ENCODE measurements at regions not wholly inside any gene's neighbourhood (a gene's known extent, or its start where the extent isn't known, plus 50 kb on each side); places are given as distances from the start of the nearest gene placed in this dataset.
"Not testable (repeated sequence)": the region's sequence is repeated elsewhere in the genome, so short reads cannot be mapped to it uniquely, and the experiment has no call there.

DNA sequence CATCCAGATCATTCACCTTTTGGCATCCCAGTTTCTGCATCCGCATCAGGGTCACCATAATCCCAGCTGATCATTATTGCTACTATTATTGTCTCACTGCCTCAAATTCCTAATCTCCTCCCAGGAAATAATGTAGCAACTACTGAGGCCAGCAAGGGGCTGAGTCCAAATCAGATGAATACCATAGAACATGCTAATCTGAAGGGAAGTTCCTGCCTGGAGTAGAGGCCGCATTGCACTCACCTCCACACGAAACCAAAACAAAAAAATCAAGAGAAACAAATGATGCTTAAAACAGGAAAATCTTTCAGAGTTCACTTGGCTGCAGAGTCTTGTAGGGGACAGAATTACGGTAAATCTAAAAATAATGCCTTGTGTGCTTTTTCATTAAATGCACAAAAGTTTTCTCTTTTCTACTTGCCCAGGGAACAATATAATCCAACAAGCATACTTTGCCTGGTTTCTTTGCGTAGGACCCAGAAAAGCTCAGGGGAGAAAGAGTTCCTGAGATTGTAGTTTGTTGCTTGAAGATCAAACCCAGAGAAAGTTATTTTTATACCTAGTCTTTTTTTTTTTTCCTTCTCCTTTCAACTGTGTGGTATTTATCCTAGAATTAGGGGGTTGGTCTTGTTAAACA is 87.7 kb upstream of the KLF4 start:
- Histone ChIP-seq H3K4me1 (ENCODE audit: control insufficient read depth, insufficient read depth, low read length) (no peaks in the 10 kb centered on the region), H3K27me3 (ENCODE audit: control insufficient read depth, insufficient read depth, low read length) (no peaks in the 10 kb centered on the region), H3K36me3 (ENCODE audit: control insufficient read depth, insufficient read depth, low read length) (no peaks in the 10 kb centered on the region), H3K4me3 (ENCODE audit: low read depth, low read length) (no peak overlapping the region), H3K9me3 (ENCODE audit: control insufficient read depth, insufficient read depth, low read depth, low read length) (no peaks in the 10 kb centered on the region), H3K9ac (ENCODE audit: low read length) (no peak overlapping the region), H3K27ac (ENCODE audit: low read depth, low read length) (no peak overlapping the region)

DNA sequence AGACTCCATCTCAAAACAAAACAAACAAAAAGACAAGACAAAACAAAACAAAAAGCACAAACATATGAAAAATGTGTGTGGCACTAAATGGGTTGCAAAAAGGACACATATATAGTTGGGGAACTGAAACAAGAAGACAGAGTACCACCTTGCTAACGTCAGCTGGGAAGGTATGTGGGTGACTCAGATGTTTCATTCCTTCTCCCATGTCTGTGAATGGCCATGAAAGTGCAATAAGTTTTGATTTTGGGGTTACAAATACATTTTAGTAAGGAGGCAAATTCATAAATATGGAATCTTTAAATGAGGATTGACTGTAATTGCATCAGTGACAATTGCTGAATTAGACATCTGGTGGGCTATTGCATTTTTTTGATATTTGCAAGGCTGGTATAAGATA is 81.6 kb upstream of the KLF4 start:
- Histone ChIP-seq H3K36me3 (ENCODE audit: control insufficient read depth, insufficient read depth, low read length) (no peaks in the 10 kb centered on the region), H3K9ac (ENCODE audit: low read length) (no peak overlapping the region), H3K9me3 (ENCODE audit: control insufficient read depth, insufficient read depth, low read depth, low read length) (no peaks in the 10 kb centered on the region), H3K27ac (ENCODE audit: low read depth, low read length) (no peak overlapping the region), H3K4me3 (ENCODE audit: low read depth, low read length) (no peak overlapping the region), H3K27me3 (ENCODE audit: control insufficient read depth, insufficient read depth, low read length) (no peaks in the 10 kb centered on the region), H3K4me1 (ENCODE audit: control insufficient read depth, insufficient read depth, low read length) (no peaks in the 10 kb centered on the region)

DNA sequence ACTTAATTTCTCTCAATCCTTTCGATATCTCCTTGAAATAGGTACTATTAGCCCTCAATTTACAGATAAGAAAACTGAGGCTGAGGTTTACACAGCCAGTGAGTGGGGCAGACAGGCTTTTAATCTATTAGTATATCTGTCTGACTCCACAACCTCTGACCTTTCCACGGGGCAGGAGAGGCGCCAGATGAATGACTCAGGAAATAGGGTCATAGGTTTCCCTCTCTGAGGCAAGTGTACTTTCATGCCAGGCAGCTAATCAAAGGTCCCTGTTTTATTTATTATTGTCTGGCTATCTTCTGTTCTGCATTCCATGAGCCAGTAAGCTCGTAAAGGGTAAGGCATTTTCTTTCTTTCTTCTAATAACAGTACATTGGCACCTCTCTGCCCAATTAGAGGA is 79.6 kb upstream of the KLF4 start:
- Histone ChIP-seq H3K9ac (ENCODE audit: low read length) (no peak overlapping the region), H3K4me1 (ENCODE audit: control insufficient read depth, insufficient read depth, low read length) (no peaks in the 10 kb centered on the region), H3K27ac (ENCODE audit: low read depth, low read length) (no peak overlapping the region), H3K4me3 (ENCODE audit: low read depth, low read length) (no peak overlapping the region), H3K9me3 (ENCODE audit: control insufficient read depth, insufficient read depth, low read depth, low read length) (no peaks in the 10 kb centered on the region), H3K36me3 (ENCODE audit: control insufficient read depth, insufficient read depth, low read length) (no peaks in the 10 kb centered on the region), H3K27me3 (ENCODE audit: control insufficient read depth, insufficient read depth, low read length) (no peaks in the 10 kb centered on the region)

DNA sequence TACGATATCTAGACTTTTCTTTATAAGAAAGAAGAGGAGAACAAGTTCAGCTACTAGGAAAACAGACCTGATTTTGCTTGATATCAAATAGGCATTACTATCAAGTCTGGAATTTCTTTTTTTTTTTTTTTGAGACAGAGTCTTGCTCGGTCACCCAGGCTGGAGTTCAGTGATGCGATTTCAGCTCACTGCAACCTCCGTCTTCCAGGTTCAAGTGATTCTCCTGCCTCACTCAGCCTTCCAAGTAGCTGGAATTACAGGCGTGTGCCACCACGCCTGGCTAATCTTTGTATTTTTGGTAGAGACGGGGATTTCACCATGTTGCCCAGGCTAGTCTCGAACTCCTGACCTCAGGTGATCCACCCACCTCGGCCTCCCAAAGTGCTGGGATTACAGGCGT is 78.8 kb upstream of the KLF4 start:
- H3K27ac ChIP-seq (ENCODE audit: low read depth, low read length); H3K36me3 ChIP-seq (ENCODE audit: control insufficient read depth, insufficient read depth, low read length); H3K9me3 ChIP-seq (ENCODE audit: control insufficient read depth, insufficient read depth, low read depth, low read length); H3K4me1 ChIP-seq (ENCODE audit: control insufficient read depth, insufficient read depth, low read length); H3K4me3 ChIP-seq (ENCODE audit: low read depth, low read length); H3K9ac ChIP-seq (ENCODE audit: low read length); H3K27me3 ChIP-seq (ENCODE audit: control insufficient read depth, insufficient read depth, low read length): not testable (repeated sequence)

DNA sequence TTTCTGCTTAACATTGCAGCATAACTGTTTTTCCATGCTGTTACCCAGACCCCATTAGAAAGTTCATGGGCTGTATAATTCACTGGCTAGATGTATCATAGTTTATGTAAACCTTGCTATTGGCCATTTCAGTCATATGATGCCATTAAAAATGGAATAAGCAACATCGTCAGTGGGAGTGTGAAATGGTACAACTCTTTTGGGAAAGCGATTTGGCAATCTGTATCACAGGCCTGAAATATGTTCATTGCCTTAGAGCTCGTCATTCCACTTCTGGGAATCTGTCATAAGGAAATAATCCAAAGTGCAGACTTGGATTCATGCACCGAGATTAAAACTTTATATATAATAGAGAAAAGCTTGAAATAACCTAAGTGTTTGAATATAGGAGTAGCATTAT is 77.9 kb upstream of the KLF4 start:
- H3K4me1 ChIP-seq (ENCODE audit: control insufficient read depth, insufficient read depth, low read length), result no peaks in the 10 kb centered on the region
- no peak overlapping the region for H3K4me3 ChIP-seq (ENCODE audit: low read depth, low read length)
- no peaks in the 10 kb centered on the region for H3K27me3 ChIP-seq (ENCODE audit: control insufficient read depth, insufficient read depth, low read length)
- no peak overlapping the region for H3K9ac ChIP-seq (ENCODE audit: low read length)
- no peaks in the 10 kb centered on the region for H3K9me3 ChIP-seq (ENCODE audit: control insufficient read depth, insufficient read depth, low read depth, low read length)
- H3K27ac ChIP-seq (ENCODE audit: low read depth, low read length), result no peak overlapping the region
- H3K36me3 ChIP-seq (ENCODE audit: control insufficient read depth, insufficient read depth, low read length), result no peaks in the 10 kb centered on the region

DNA sequence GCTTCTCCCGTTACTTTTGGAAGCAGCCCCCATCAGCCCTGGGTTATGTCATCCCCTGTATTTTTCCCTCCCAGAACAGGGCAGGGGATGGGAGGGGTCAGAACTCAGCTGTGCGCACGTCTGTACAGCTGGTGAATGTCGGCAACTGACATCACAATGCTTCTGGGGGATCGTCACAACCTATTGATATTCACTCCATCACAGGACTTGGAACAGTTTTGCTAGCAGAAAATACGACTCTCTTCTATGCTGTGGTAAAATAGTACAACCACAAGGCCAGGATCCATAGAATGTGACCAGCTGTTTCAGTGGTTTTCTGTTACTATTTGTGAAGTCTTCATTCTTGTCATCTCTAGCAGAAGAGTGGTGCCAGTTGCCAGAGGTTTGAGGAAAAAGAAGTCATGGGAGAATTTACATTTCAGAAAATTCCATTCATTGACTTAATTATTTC is 77.1 kb upstream of the KLF4 start:
- no peak overlapping the region for H3K9ac ChIP-seq (ENCODE audit: low read length)
- H3K4me3 ChIP-seq (ENCODE audit: low read depth, low read length), result no peak overlapping the region
- no peaks in the 10 kb centered on the region for H3K4me1 ChIP-seq (ENCODE audit: control insufficient read depth, insufficient read depth, low read length)
- no peaks in the 10 kb centered on the region for H3K9me3 ChIP-seq (ENCODE audit: control insufficient read depth, insufficient read depth, low read depth, low read length)
- no peaks in the 10 kb centered on the region for H3K27me3 ChIP-seq (ENCODE audit: control insufficient read depth, insufficient read depth, low read length)
- H3K36me3 ChIP-seq (ENCODE audit: control insufficient read depth, insufficient read depth, low read length), result no peaks in the 10 kb centered on the region
- H3K27ac ChIP-seq (ENCODE audit: low read depth, low read length), result no peak overlapping the region

DNA sequence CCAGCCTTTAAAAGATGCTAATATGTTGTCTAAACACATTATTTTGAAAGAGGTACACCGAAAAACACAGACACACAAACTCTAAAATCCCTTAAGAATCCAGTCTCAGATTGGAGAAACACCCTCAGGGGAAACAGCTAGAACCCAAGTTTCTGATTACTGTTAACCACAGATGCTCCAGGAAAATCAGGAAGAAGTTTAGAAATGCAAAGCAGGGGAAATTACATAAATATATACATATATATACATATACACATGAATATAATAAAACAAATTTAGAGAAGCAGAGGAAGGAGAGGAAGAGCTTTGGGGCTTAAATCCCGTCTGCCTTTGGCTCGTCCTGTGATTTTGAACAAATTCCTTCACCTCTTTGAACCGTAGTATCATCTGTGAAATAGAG is 73.2 kb upstream of the KLF4 start:
- Histone ChIP-seq H3K9ac (ENCODE audit: low read length) (no peak overlapping the region), H3K4me3 (ENCODE audit: low read depth, low read length) (no peak overlapping the region), H3K9me3 (ENCODE audit: control insufficient read depth, insufficient read depth, low read depth, low read length) (no peaks in the 10 kb centered on the region), H3K36me3 (ENCODE audit: control insufficient read depth, insufficient read depth, low read length) (no peaks in the 10 kb centered on the region), H3K4me1 (ENCODE audit: control insufficient read depth, insufficient read depth, low read length) (no peaks in the 10 kb centered on the region), H3K27ac (ENCODE audit: low read depth, low read length) (no peak overlapping the region), H3K27me3 (ENCODE audit: control insufficient read depth, insufficient read depth, low read length) (no peaks in the 10 kb centered on the region)

DNA sequence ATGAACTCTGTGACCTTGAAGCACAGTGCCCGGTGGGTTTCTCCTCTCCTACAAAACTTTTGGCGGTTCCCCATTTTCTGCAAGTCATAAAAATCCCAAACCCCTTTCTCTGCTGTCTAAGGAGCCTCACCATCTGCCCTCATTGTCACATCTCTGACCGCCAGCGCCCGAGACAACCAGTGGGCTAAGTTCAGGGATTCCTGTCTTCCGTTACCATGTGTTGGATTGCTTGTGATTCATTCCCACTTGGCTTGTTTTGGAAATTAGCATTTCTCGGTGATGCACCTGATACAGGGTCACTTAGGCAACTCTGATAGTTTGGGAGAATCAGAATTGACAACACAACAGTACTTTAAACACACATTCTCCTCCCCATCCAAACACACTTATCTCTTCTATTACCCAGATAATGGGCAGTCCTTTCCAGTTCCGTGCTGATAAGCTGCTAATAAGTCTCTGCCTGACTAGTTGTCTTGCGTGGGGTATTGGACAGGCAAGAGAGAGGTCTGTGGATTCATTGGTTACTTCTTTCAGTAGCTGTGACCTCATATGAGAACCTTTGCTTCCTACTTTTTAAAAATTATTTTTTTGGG is 70.0 kb upstream of the KLF4 start:
- no peaks in the 10 kb centered on the region for H3K27me3 ChIP-seq (ENCODE audit: control insufficient read depth, insufficient read depth, low read length)
- H3K4me1 ChIP-seq (ENCODE audit: control insufficient read depth, insufficient read depth, low read length), result no peaks in the 10 kb centered on the region
- H3K9me3 ChIP-seq (ENCODE audit: control insufficient read depth, insufficient read depth, low read depth, low read length), result no peaks in the 10 kb centered on the region
- H3K36me3 ChIP-seq (ENCODE audit: control insufficient read depth, insufficient read depth, low read length), result no peaks in the 10 kb centered on the region
- no peak overlapping the region for H3K27ac ChIP-seq (ENCODE audit: low read depth, low read length)
- H3K4me3 ChIP-seq (ENCODE audit: low read depth, low read length), result no peak overlapping the region
- no peak overlapping the region for H3K9ac ChIP-seq (ENCODE audit: low read length)

DNA sequence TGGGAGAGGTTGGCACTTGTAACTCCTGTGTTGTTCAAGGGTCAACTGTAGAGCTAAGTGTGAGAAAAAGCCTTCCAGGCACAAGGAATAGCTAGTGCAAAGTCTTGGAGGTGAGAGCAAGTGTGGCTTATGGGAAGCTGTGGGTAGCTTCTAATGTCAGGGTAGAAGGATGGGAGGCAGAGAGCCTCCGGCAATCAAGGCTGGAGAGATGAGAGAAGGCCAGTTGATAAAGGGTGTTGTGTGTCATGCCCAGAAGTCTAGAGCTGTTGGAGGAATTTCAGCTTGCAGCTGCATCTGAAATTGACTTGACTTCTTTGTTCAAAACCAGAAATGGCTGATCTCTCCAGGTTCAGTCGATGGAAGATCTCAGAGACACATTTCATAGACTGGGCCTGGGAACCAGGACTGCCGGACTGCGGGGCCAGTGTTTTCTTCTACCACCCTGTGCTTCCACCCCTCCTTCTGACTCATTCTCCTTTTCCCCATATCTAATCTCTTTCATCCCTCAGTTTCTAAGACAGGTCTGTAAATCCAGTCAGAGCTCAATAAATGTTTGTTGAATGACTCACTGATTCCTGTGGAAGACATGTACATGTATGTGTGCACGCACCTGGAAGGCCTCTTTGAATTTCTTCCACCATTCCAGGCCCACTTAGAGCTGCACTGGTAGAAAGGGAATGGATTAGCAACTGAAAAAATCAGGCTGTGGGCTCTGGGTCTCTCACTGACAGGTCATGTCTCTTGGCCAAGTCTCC is 67.8 kb upstream of the KLF4 start:
- Histone ChIP-seq H3K27ac (ENCODE audit: low read depth, low read length) (no peak overlapping the region), H3K4me1 (ENCODE audit: control insufficient read depth, insufficient read depth, low read length) (no peaks in the 10 kb centered on the region), H3K4me3 (ENCODE audit: low read depth, low read length) (no peak overlapping the region), H3K9ac (ENCODE audit: low read length) (no peak overlapping the region), H3K36me3 (ENCODE audit: control insufficient read depth, insufficient read depth, low read length) (no peaks in the 10 kb centered on the region), H3K27me3 (ENCODE audit: control insufficient read depth, insufficient read depth, low read length) (no peaks in the 10 kb centered on the region), H3K9me3 (ENCODE audit: control insufficient read depth, insufficient read depth, low read depth, low read length) (no peaks in the 10 kb centered on the region)

DNA sequence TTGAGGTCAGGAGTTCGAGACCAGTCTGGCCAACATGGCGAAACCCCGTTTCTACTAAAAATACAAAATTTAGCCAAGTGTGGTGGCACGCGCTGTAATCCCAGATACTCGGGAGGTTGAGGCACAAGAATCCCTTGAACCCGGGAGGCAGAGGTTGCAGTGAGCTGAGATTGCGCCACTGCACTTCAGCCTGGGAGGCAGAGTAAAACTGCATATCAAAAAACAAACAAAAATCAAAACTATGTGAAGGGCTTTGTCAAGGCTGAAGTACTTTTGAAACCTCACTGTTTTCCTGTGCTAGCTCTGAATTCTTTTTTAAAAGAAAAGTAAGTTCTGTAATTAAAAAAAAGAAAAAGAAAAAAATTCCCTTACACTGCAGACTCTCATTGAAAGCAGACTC is 65.1 kb upstream of the KLF4 start:
- no peaks in the 10 kb centered on the region for H3K4me1 ChIP-seq (ENCODE audit: control insufficient read depth, insufficient read depth, low read length)
- no peaks in the 10 kb centered on the region for H3K27me3 ChIP-seq (ENCODE audit: control insufficient read depth, insufficient read depth, low read length)
- H3K9me3 ChIP-seq (ENCODE audit: control insufficient read depth, insufficient read depth, low read depth, low read length), result no peaks in the 10 kb centered on the region
- H3K36me3 ChIP-seq (ENCODE audit: control insufficient read depth, insufficient read depth, low read length), result no peaks in the 10 kb centered on the region
- no peak overlapping the region for H3K4me3 ChIP-seq (ENCODE audit: low read depth, low read length)
- no peak overlapping the region for H3K9ac ChIP-seq (ENCODE audit: low read length)
- no peak overlapping the region for H3K27ac ChIP-seq (ENCODE audit: low read depth, low read length)

DNA sequence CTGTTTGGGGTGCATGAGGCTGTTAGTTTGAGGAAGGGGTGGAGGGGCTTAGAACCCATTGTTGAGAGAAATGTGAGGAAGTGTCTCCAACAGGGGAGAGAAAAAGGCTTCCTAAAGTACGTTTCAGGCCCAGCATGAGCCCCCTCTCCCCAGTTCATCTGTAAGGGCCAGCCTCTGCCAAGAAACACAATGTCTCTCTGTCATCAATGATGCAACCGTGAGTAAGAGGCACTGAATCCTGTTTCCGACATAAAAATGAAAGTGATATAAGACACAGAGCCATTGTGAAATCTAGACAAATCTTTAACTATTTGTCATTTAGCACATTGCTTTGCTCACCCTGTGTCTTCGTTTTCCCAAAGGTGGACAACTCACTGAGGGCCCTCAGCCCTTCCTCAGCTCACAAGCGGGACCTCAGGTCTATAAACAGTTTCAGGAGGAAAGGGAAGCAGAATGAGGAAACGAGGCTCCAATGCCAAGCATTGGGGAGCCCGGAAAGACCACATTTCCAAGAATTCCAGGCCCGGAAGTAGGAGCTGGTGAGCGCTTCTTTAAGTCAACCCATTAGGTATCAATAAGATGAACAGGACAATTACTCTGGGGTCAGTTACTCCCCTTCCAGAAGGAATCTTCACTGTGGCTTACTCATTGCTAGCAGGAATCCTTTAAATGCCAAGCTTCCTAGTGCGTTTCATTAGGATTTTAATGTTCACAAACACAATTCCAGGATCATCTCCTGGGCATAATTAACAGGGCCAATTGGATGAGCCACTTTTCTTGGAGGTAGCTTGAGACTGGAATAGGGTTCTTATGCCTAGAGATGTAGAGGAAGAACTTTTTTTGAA is 59.0 kb upstream of the KLF4 start:
- H3K9ac ChIP-seq (ENCODE audit: low read length), result no peak overlapping the region
- no peak overlapping the region for H3K4me3 ChIP-seq (ENCODE audit: low read depth, low read length)
- no peaks in the 10 kb centered on the region for H3K36me3 ChIP-seq (ENCODE audit: control insufficient read depth, insufficient read depth, low read length)
- peaks cover 10% of the 10 kb centered on the region for H3K4me1 ChIP-seq (ENCODE audit: control insufficient read depth, insufficient read depth, low read length)
- H3K27me3 ChIP-seq (ENCODE audit: control insufficient read depth, insufficient read depth, low read length), result no peaks in the 10 kb centered on the region
- no peak overlapping the region for H3K27ac ChIP-seq (ENCODE audit: low read depth, low read length)
- no peaks in the 10 kb centered on the region for H3K9me3 ChIP-seq (ENCODE audit: control insufficient read depth, insufficient read depth, low read depth, low read length)

Data from HUES6 (cell line).